ENCODE measurements at regions not wholly inside any gene's neighbourhood (a gene's known extent, or its start where the extent isn't known, plus 50 kb on each side); places are given as distances from the start of the nearest gene placed in this dataset.
A peak's percentile ranks its signal among the peaks of the same experiment; 100 is the strongest.

GRCh38 chr9:16191191-16191590 is 638.3 kb downstream of the CCDC171 start:
- no peak for DNase-seq (ENCODE audit: extremely low read depth, low read depth)
- TF ChIP-seq CTCF (IDR thresholded peaks at IDR 0.05; ENCODE audit: low read depth, low read length) = no peak

GRCh38 chr9:16191691-16192402 is 639.0 kb downstream of the CCDC171 start:
- DNase-seq (ENCODE audit: extremely low read depth, low read depth) = peak; percentile 56
- TF ChIP-seq CTCF (IDR thresholded peaks at IDR 0.05; ENCODE audit: low read depth, low read length) = peak; percentile 87

GRCh38 chr9:16192403-16193017 is 639.7 kb downstream of the CCDC171 start:
- DNase-seq (ENCODE audit: extremely low read depth, low read depth) = no peak

GRCh38 chr9:16193066-16193465 is 640.2 kb downstream of the CCDC171 start:
- no peak for DNase-seq (ENCODE audit: extremely low read depth, low read depth)

More at GRCh38 chr9:16192403-16193017, 639.7 kb downstream of the CCDC171 start:
- no peak for TF ChIP-seq CTCF (IDR thresholded peaks at IDR 0.05; ENCODE audit: low read depth, low read length)

GRCh38 chr9:16196206-16196605 is 643.4 kb downstream of the CCDC171 start:
- no peak for TF ChIP-seq CTCF (IDR thresholded peaks at IDR 0.05; ENCODE audit: low read depth, low read length)
- no peak for DNase-seq (ENCODE audit: extremely low read depth, low read depth)

More at GRCh38 chr9:16193066-16193465, 640.2 kb downstream of the CCDC171 start:
- TF ChIP-seq CTCF (IDR thresholded peaks at IDR 0.05; ENCODE audit: low read depth, low read length) = no peak

- TF ChIP-seq CTCF (IDR thresholded peaks at IDR 0.05; ENCODE audit: low read depth, low read length) = no peak
- DNase-seq (ENCODE audit: extremely low read depth, low read depth) = no peak
Observed at GRCh38 chr9:16197578-16198370, 644.9 kb downstream of the CCDC171 start.

- DNase-seq (ENCODE audit: extremely low read depth, low read depth) = no peak
- no peak for TF ChIP-seq CTCF (IDR thresholded peaks at IDR 0.05; ENCODE audit: low read depth, low read length)
Observed at GRCh38 chr9:16198996-16199395, 646.2 kb downstream of the CCDC171 start.
